NCI-H524 treated with DMSO at 0.1 percent for 48 hours (cell line): ENCODE measurements at regions not wholly inside any gene's neighbourhood (a gene's known extent, or its start where the extent isn't known, plus 50 kb on each side); places are given as distances from the start of the nearest gene placed in this dataset.
A peak's percentile ranks its signal among the peaks of the same experiment; 100 is the strongest.
"Not testable (repeated sequence)": the region's sequence is repeated elsewhere in the genome, so short reads cannot be mapped to it uniquely, and the experiment has no call there.

Experiments used
- DNase-seq: peaks from one replicate; lab custom pipeline; 2025; lab: John Stamatoyannopoulos, UW

GRCh38 chr12:131250028-131250950 is 296.6 kb downstream of the ADGRD1 start:
- DNase-seq = no peak

GRCh38 chr12:131250951-131251315 is 297.2 kb downstream of the ADGRD1 start:
- no peak for DNase-seq

- no peak for DNase-seq
Measured at GRCh38 chr12:131251336-131252101, 297.8 kb downstream of the ADGRD1 start.

GRCh38 chr12:131253376-131254026 is 299.8 kb downstream of the ADGRD1 start:
- DNase-seq = no peak

GRCh38 chr12:131254374-131254773 is 300.7 kb downstream of the ADGRD1 start:
- DNase-seq = no peak

- DNase-seq = no peak
Measured at GRCh38 chr12:131258398-131258797, 304.7 kb downstream of the ADGRD1 start.

GRCh38 chr12:131260251-131260905 is 306.7 kb downstream of the ADGRD1 start:
- no peak for DNase-seq

- DNase-seq = no peak
Measured at GRCh38 chr12:131260954-131261353, 307.2 kb downstream of the ADGRD1 start.

- no peak for DNase-seq
Measured at GRCh38 chr12:131261906-131262305, 308.2 kb downstream of the ADGRD1 start.

GRCh38 chr12:131263626-131264025 is 309.9 kb downstream of the ADGRD1 start:
- DNase-seq = no peak

- no peak for DNase-seq
Measured at GRCh38 chr12:131264635-131265034, 310.9 kb downstream of the ADGRD1 start.

- no peak for DNase-seq
Measured at GRCh38 chr12:131266591-131267467, 313.1 kb downstream of the ADGRD1 start.

- no peak for DNase-seq
Measured at GRCh38 chr12:131267576-131267975, 313.9 kb downstream of the ADGRD1 start.

GRCh38 chr12:131268123-131268522 is 314.4 kb downstream of the ADGRD1 start:
- DNase-seq = not testable (repeated sequence)

GRCh38 chr12:131268571-131268970 is 314.9 kb downstream of the ADGRD1 start:
- DNase-seq = not testable (repeated sequence)

- no peak for DNase-seq
Measured at GRCh38 chr12:131269551-131269950, 315.8 kb downstream of the ADGRD1 start.

- DNase-seq = peak; percentile 11
Measured at GRCh38 chr12:131269977-131270376, 316.3 kb downstream of the ADGRD1 start.

- no peak for DNase-seq
Measured at GRCh38 chr12:131271724-131272123, 318.0 kb downstream of the ADGRD1 start.

GRCh38 chr12:131272283-131272814 is 318.6 kb downstream of the ADGRD1 start:
- not testable (repeated sequence) for DNase-seq

- DNase-seq = no peak
Measured at GRCh38 chr12:131273291-131273845, 319.7 kb downstream of the ADGRD1 start.
